ENCODE measurements at regions not wholly inside any gene's neighbourhood (a gene's known extent, or its start where the extent isn't known, plus 50 kb on each side); places are given as distances from the start of the nearest gene placed in this dataset.

Small RNA genes lying in the stretch of these regions (small RNA-seq; reads per million reads assigned to genes)
- gene AC073530.2: 0 reads per million in 2 experiments
